C4-2B (cell line): ENCODE measurements at regions not wholly inside any gene's neighbourhood (a gene's known extent, or its start where the extent isn't known, plus 50 kb on each side); places are given as distances from the start of the nearest gene placed in this dataset.

Experiments
- H3K27ac ChIP-seq: fragments of 450-650 bp; 2 replicates; pipeline ENCODE4 v1.5.1; 2017
- CTCF ChIP-seq: fragments of 450-650 bp; conservative IDR thresholded peaks from 2 replicates; pipeline ENCODE4 v1.5.1; 2017; ENCODE audit warnings: mild to moderate bottlenecking
- ZFX ChIP-seq: fragments of 450-650 bp; IDR thresholded peaks from 2 replicates; pipeline ENCODE4 v1.6.1; 2017

- H3K27ac ChIP-seq, result no peak overlapping the region
- no peak for TF ChIP-seq ZFX
- TF ChIP-seq CTCF, result no peak
Measured at GRCh38 chr16:51416926-51417325, 265.9 kb upstream of the SALL1 start.

- TF ChIP-seq CTCF, result no peak
- TF ChIP-seq ZFX, result no peak
- no peak overlapping the region for H3K27ac ChIP-seq
Measured at GRCh38 chr16:51410125-51410524, 259.1 kb upstream of the SALL1 start.

GRCh38 chr16:51409001-51409675, 258.1 kb upstream of the SALL1 start:
- no peak overlapping the region for H3K27ac ChIP-seq
- TF ChIP-seq ZFX (no peak), CTCF (no peak)

- H3K27ac ChIP-seq, result no peak overlapping the region
- TF ChIP-seq ZFX, result no peak
- no peak for TF ChIP-seq CTCF
Measured at GRCh38 chr16:51408357-51408756, 257.3 kb upstream of the SALL1 start.

GRCh38 chr16:51407921-51408320, 256.9 kb upstream of the SALL1 start:
- H3K27ac ChIP-seq, result no peak overlapping the region
- TF ChIP-seq ZFX (no peak), CTCF (no peak)

GRCh38 chr16:51407199-51407598, 256.1 kb upstream of the SALL1 start:
- no peak for TF ChIP-seq CTCF
- no peak for TF ChIP-seq ZFX
- no peak overlapping the region for H3K27ac ChIP-seq

GRCh38 chr16:51405361-51405760, 254.3 kb upstream of the SALL1 start:
- TF ChIP-seq ZFX, result no peak
- no peak overlapping the region for H3K27ac ChIP-seq

- no peak for TF ChIP-seq CTCF
- H3K27ac ChIP-seq, result no peak overlapping the region
Measured at GRCh38 chr16:51404386-51404785, 253.3 kb upstream of the SALL1 start.
